GM19397 (cell line): ENCODE measurements at regions not wholly inside any gene's neighbourhood (a gene's known extent, or its start where the extent isn't known, plus 50 kb on each side); places are given as distances from the start of the nearest gene placed in this dataset.
A peak's percentile ranks its signal among the peaks of the same experiment; 100 is the strongest.

Experiments
- ATAC-seq: cut with Tn5 transposase; IDR thresholded peaks from one replicate; pipeline ENCODE4 v1.9.1; 2021; ENCODE audit warnings: mild to moderate bottlenecking, moderate library complexity; ENCODE audit not compliant: unreplicated experiment

- no peak for ATAC-seq
Measured at GRCh38 chr4:161133586-161134276, 1030.1 kb downstream of the FSTL5 start.

DNA sequence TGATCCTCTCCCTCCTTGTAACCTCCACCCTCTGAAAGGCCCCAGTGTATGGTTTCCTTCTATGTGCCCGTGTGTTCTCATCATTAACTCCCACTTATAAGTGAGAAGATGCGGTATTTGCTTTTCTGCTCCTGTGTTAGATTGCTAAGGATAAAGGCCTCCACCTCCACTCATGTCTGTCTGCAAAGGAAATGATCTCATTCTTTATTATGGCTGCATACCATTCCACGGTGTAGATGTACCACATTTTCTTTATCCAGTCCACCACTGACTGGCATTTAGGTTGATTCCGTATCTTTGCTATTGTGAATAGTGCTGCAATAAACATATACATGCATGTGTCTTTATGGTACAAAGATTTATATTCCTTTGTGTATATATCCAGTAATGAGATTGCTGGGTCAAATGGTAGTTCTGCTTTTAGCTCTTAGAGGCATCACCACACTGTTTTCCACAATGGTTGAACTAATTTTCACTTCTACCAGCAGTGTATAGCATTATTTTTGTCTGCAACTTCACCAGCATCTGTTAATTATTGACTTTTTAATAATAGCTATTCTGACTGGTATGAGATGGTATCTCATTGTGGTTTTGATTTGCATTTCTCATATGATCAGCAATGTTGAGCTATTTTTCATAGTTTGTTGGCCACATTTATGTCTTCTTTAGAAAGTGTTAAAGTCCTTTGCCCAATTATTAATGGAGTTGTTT, 1030.9 kb downstream of the FSTL5 start:
- peak; percentile 97 for ATAC-seq

DNA sequence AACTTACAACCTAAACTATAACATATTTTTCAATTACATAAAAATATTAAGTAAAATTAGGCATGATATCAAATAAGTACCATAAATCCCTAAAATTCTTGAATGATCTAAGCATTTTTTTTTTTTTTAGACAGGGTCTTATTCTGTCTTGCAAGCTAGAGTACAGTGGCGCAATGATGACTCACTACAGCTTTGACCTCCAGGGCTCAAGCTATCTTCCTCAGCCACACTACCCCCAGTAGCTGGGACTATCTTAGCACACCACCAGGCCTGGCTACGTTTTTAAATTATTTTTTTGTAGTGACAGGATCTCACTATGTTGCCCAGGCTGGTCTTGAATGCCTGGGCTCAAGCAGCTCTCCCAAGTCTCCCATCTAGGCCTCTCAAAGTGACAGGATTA, 1042.3 kb downstream of the FSTL5 start:
- no peak for ATAC-seq

DNA sequence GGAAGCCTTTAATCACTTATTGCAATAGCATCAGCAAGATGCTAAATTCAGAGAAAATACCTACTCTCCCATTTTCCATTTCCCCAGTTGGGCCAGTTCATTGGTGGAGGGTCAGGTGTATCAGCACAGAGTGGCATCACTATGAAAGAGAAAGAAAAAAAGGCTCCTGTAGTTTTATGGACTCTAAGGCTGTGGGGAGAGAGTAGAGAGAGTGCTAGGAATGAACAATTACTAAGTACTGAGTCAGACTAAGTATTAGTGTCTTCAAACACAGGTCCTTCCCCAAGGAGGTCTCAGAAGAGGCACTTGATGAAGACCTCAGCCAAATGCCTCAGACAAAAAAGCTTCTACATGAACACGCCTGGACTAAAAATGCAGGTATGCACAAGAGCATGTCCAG, 1061.9 kb downstream of the FSTL5 start:
- ATAC-seq = no peak

- ATAC-seq = no peak
Measured at GRCh38 chr4:161097821-161098220, 1066.0 kb downstream of the FSTL5 start.

DNA sequence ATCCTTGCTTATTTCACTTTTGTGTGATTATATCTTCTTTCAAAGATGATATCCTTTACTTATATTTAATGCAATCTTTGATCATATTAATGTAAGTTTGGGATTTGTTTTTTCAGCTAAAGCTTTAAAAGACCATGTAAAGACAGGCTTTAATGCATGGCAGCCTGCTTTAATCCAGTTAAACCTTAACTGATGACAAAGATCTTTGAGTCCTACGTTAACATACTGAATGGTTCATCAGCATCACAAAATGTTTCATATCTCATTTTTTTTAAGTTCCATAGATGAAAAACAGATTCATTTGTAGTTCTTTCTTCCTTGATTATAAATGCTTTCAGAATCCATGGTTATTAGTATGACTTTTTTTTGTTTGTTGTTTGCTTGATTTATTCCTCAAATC, 1102.8 kb downstream of the FSTL5 start:
- ATAC-seq = no peak
